OCI-LY7 (cell line): ENCODE measurements at regions not wholly inside any gene's neighbourhood (a gene's known extent, or its start where the extent isn't known, plus 50 kb on each side); places are given as distances from the start of the nearest gene placed in this dataset.

Experiments used
- EZH2phosphoT487 ChIP-seq: fragments of 200-600 bp; sonication (generic); IDR thresholded peaks from 2 replicates; pipeline ENCODE4 v1.6.1; 2018; ENCODE audit warnings: low read depth, borderline replicate concordance, mild to moderate bottlenecking, mixed run types, antibody characterized with exemption, low read length, moderate library complexity, mixed read lengths
- TF ChIP-seq, protein P1 (sequence below): fragments of 200-600 bp; sonication (generic); conservative IDR thresholded peaks from 2 replicates; pipeline ENCODE4 v1.5.1; 2014; ENCODE audit warnings: mild to moderate bottlenecking, antibody characterized with exemption, low read length, moderate library complexity, mixed read lengths

DNA sequence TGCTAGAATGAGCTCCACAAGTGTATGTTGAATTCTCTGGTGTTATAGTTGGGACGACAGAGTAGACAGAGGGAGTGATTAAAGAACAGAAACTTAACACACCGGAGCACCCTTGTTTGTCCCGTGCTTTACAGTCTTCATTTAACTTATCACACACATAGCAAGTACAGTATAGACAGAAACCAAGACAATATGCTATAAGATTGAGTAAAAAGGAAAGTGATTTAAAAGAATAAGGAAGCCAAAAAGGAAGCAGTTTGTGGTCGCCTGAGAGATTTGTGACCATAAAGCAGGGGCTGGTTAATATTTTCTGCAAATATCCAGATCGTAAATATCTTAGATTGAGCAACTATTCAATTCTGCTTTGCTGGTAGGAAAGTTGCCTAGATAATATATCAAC lies 1128.4 kb downstream of the TSN start:
- TF ChIP-seq, protein P1, sequence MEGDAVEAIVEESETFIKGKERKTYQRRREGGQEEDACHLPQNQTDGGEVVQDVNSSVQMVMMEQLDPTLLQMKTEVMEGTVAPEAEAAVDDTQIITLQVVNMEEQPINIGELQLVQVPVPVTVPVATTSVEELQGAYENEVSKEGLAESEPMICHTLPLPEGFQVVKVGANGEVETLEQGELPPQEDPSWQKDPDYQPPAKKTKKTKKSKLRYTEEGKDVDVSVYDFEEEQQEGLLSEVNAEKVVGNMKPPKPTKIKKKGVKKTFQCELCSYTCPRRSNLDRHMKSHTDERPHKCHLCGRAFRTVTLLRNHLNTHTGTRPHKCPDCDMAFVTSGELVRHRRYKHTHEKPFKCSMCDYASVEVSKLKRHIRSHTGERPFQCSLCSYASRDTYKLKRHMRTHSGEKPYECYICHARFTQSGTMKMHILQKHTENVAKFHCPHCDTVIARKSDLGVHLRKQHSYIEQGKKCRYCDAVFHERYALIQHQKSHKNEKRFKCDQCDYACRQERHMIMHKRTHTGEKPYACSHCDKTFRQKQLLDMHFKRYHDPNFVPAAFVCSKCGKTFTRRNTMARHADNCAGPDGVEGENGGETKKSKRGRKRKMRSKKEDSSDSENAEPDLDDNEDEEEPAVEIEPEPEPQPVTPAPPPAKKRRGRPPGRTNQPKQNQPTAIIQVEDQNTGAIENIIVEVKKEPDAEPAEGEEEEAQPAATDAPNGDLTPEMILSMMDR: no peak
- no peak for TF ChIP-seq EZH2phosphoT487
